ENCODE measurements at regions not wholly inside any gene's neighbourhood (a gene's known extent, or its start where the extent isn't known, plus 50 kb on each side); places are given as distances from the start of the nearest gene placed in this dataset.
A peak's percentile ranks its signal among the peaks of the same experiment; 100 is the strongest.
"Not testable (repeated sequence)": the region's sequence is repeated elsewhere in the genome, so short reads cannot be mapped to it uniquely, and the experiment has no call there.

- DNase-seq = peak in 1 of 2 donors; percentile 23
Observed at GRCh38 chr7:142523821-142524460, 225.3 kb upstream of the PRSS1 start.

- no peak for DNase-seq
Observed at GRCh38 chr7:142522735-142523134, 226.5 kb upstream of the PRSS1 start.

- not testable (repeated sequence) for DNase-seq
Observed at GRCh38 chr7:142520885-142521284, 228.4 kb upstream of the PRSS1 start.

- DNase-seq = not testable (repeated sequence)
Observed at GRCh38 chr7:142520455-142520854, 228.8 kb upstream of the PRSS1 start.

- DNase-seq = no peak
Observed at GRCh38 chr7:142519079-142520078, 229.9 kb upstream of the PRSS1 start.

- peak; percentile 26 to 71 for DNase-seq
Observed at GRCh38 chr7:142516038-142516501, 233.2 kb upstream of the PRSS1 start.

GRCh38 chr7:142514716-142515115 lies 234.6 kb upstream of the PRSS1 start:
- DNase-seq = not testable (repeated sequence)

- no peak for DNase-seq
Observed at GRCh38 chr7:142513178-142513955, 235.9 kb upstream of the PRSS1 start.

GRCh38 chr7:142511801-142512200 lies 237.5 kb upstream of the PRSS1 start:
- DNase-seq = no peak

GRCh38 chr7:142511374-142511773 lies 237.9 kb upstream of the PRSS1 start:
- no peak for DNase-seq

GRCh38 chr7:142509235-142509634 lies 240.0 kb upstream of the PRSS1 start:
- not testable (repeated sequence) for DNase-seq

GRCh38 chr7:142508251-142508650 lies 241.0 kb upstream of the PRSS1 start:
- DNase-seq = no peak

- DNase-seq = no peak
Observed at GRCh38 chr7:142507799-142508198, 241.5 kb upstream of the PRSS1 start.

- DNase-seq = not testable (repeated sequence)
Observed at GRCh38 chr7:142507066-142507465, 242.2 kb upstream of the PRSS1 start.

GRCh38 chr7:142506601-142507000 lies 242.7 kb upstream of the PRSS1 start:
- DNase-seq = no peak

GRCh38 chr7:142503949-142504348 lies 245.3 kb upstream of the PRSS1 start:
- DNase-seq = not testable (repeated sequence)

- DNase-seq = no peak
Observed at GRCh38 chr7:142503036-142503435, 245.2 kb upstream of the PRSS58 start.

- DNase-seq = no peak
Observed at GRCh38 chr7:142501434-142501833, 243.6 kb upstream of the PRSS58 start.

- no peak for DNase-seq
Observed at GRCh38 chr7:142500366-142500765, 242.5 kb upstream of the PRSS58 start.

GRCh38 chr7:142499635-142500034 lies 241.8 kb upstream of the PRSS58 start:
- no peak for DNase-seq

- no peak for DNase-seq
Observed at GRCh38 chr7:142498364-142498763, 240.5 kb upstream of the PRSS58 start.

GRCh38 chr7:142496545-142496991 lies 238.7 kb upstream of the PRSS58 start:
- peak in 1 of 2 donors; percentile 16 for DNase-seq

GRCh38 chr7:142495879-142496278 lies 238.0 kb upstream of the PRSS58 start:
- not testable (repeated sequence) for DNase-seq

Measured in hippocampal formation (tissue), 2 donors.